ENCODE measurements at regions not wholly inside any gene's neighbourhood (a gene's known extent, or its start where the extent isn't known, plus 50 kb on each side); places are given as distances from the start of the nearest gene placed in this dataset.

- no peaks in the 10 kb centered on the region for H3K27me3 Mint-ChIP-seq
- CTCF ChIA-PET = no interaction called here
- H3K9me3 Mint-ChIP-seq = peaks cover 2% of the 10 kb centered on the region
- intact Hi-C loops (cut with micrococcal nuclease) = no loop called here
- no peak overlapping the region for H3K27ac Mint-ChIP-seq
- H3K4me1 Mint-ChIP-seq (ENCODE audit: low read depth) = no peaks in the 10 kb centered on the region
- H3K4me3 Mint-ChIP-seq = no peak overlapping the region
- POLR2A ChIA-PET = no interaction called here
- H3K36me3 Mint-ChIP-seq = no peaks in the 10 kb centered on the region
- no peak for DNase-seq
These were observed 335.2 kb downstream of the ADAM29 start for GRCh38 chr4:175253184-175253902.

GRCh38 chr4:175263537-175263936 lies 345.4 kb downstream of the ADAM29 start:
- H3K27ac Mint-ChIP-seq = no peak overlapping the region
- H3K4me1 Mint-ChIP-seq (ENCODE audit: low read depth) = no peaks in the 10 kb centered on the region
- CTCF ChIA-PET = no interaction called here
- intact Hi-C loops (cut with micrococcal nuclease) = no loop called here
- peaks cover 2% of the 10 kb centered on the region for H3K9me3 Mint-ChIP-seq
- no peaks in the 10 kb centered on the region for H3K27me3 Mint-ChIP-seq
- DNase-seq = no peak
- no peak overlapping the region for H3K4me3 Mint-ChIP-seq
- POLR2A ChIA-PET = no interaction called here
- no peaks in the 10 kb centered on the region for H3K36me3 Mint-ChIP-seq

GRCh38 chr4:175271010-175271630 lies 353.0 kb downstream of the ADAM29 start:
- no peak for DNase-seq
- no peak overlapping the region for H3K27ac Mint-ChIP-seq

GRCh38 chr4:175273995-175274753 lies 356.0 kb downstream of the ADAM29 start:
- POLR2A ChIA-PET = no interaction called here

More at GRCh38 chr4:175271010-175271630, 353.0 kb downstream of the ADAM29 start:
- POLR2A ChIA-PET = no interaction called here
- H3K27me3 Mint-ChIP-seq = no peaks in the 10 kb centered on the region
- CTCF ChIA-PET = no interaction called here
- no peaks in the 10 kb centered on the region for H3K36me3 Mint-ChIP-seq
- no peak overlapping the region for H3K4me3 Mint-ChIP-seq
- intact Hi-C loops (cut with micrococcal nuclease) = no loop called here
- no peaks in the 10 kb centered on the region for H3K9me3 Mint-ChIP-seq
- no peaks in the 10 kb centered on the region for H3K4me1 Mint-ChIP-seq (ENCODE audit: low read depth)

DNA sequence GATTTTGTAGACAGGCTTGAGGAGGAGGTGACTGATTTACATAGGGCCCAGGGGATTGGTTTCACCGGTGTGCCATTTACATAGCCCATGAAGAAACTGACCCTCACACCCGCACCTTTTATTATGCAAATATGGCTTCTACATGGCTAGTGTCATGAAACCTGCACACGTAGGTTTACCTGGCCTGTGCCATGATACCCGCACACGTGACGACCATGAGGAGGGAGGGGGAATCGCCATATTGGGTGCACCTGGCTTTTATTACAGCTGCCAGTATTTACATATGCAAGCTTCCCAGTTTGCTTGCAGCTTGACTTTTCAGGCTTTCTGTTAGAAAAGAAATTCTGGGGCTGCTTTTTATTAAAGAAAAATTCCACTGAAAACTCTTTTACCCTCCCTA lies 359.7 kb downstream of the ADAM29 start:
- H3K27ac Mint-ChIP-seq = no peak overlapping the region
- H3K4me1 Mint-ChIP-seq (ENCODE audit: low read depth) = no peaks in the 10 kb centered on the region
- DNase-seq = no peak

More at GRCh38 chr4:175273995-175274753, 356.0 kb downstream of the ADAM29 start:
- intact Hi-C loops (cut with micrococcal nuclease) = no loop called here
- Mint-ChIP-seq H3K27ac (no peak overlapping the region), H3K4me1 (ENCODE audit: low read depth) (no peaks in the 10 kb centered on the region), H3K4me3 (no peak overlapping the region), H3K9me3 (no peaks in the 10 kb centered on the region), H3K36me3 (no peaks in the 10 kb centered on the region), H3K27me3 (no peaks in the 10 kb centered on the region)
- DNase-seq = no peak
- CTCF ChIA-PET = no interaction called here

DNA sequence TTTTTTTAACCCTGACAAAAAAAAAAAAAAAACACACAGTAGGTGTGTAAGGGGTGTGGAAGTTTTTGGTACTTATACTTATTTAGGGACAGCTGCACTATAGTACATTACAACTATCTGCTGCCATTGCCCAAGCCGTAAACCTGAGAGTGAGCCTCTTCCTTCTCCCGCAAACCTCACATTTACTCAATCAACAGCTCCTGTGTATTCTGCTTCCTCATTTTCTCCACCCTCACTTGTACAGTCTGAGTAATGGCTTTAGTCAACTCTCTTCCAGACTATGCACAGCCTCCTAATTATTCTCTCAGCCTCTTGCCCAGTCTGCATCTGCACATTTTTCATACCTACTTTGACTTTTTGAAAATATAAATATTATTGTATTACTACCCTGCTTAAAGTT lies 362.0 kb downstream of the ADAM29 start:
- intact Hi-C loops (cut with micrococcal nuclease) = no loop called here
- Mint-ChIP-seq H3K4me3 (no peak overlapping the region), H3K27me3 (no peaks in the 10 kb centered on the region), H3K9me3 (peaks cover 4% of the 10 kb centered on the region), H3K27ac (no peak overlapping the region), H3K36me3 (no peaks in the 10 kb centered on the region), H3K4me1 (ENCODE audit: low read depth) (no peaks in the 10 kb centered on the region)
- no peak for DNase-seq
- ChIA-PET POLR2A (no interaction called here), CTCF (no interaction called here)

More for the DNA sequence above, 359.7 kb downstream of the ADAM29 start:
- Mint-ChIP-seq H3K4me3 (no peak overlapping the region), H3K27me3 (no peaks in the 10 kb centered on the region), H3K36me3 (no peaks in the 10 kb centered on the region), H3K9me3 (peaks cover 4% of the 10 kb centered on the region)
- intact Hi-C loops (cut with micrococcal nuclease) = no loop called here
- POLR2A ChIA-PET = no interaction called here
- CTCF ChIA-PET = no interaction called here

DNA sequence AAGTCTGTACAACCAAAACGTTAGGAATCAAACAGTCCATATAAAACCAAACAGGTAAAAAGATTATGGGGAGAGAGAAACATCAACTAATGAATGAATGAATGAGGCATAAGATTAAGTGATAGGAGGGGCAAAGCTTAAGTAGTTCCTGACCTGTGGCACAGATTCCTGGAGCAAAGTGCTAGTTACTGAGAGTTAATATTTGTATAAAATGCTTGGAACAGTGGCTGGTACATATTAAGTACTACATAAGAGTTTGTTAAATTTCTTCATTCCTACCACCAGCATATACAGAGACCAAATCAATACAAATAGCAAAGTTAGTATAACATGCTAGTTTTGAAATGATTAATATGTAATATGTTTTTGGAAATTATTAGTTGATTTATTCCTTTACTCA lies 363.7 kb downstream of the ADAM29 start:
- intact Hi-C loops (cut with micrococcal nuclease) = no loop called here
- ChIA-PET CTCF (no interaction called here), POLR2A (no interaction called here)
- H3K27ac Mint-ChIP-seq = no peak overlapping the region
- H3K9me3 Mint-ChIP-seq = peaks cover 4% of the 10 kb centered on the region
- no peak for DNase-seq
- no peaks in the 10 kb centered on the region for H3K36me3 Mint-ChIP-seq
- H3K4me1 Mint-ChIP-seq (ENCODE audit: low read depth) = no peaks in the 10 kb centered on the region
- no peak overlapping the region for H3K4me3 Mint-ChIP-seq
- no peaks in the 10 kb centered on the region for H3K27me3 Mint-ChIP-seq

- ChIA-PET POLR2A (no interaction called here), CTCF (no interaction called here)
- no peaks in the 10 kb centered on the region for H3K4me1 Mint-ChIP-seq (ENCODE audit: low read depth)
- H3K27ac Mint-ChIP-seq = no peak overlapping the region
- no peak overlapping the region for H3K4me3 Mint-ChIP-seq
- H3K27me3 Mint-ChIP-seq = no peaks in the 10 kb centered on the region
- intact Hi-C loops (cut with micrococcal nuclease) = no loop called here
- no peaks in the 10 kb centered on the region for H3K36me3 Mint-ChIP-seq
- no peak for DNase-seq
- H3K9me3 Mint-ChIP-seq = peaks cover 4% of the 10 kb centered on the region
These were observed 364.2 kb downstream of the ADAM29 start for GRCh38 chr4:175282407-175282806.

DNA sequence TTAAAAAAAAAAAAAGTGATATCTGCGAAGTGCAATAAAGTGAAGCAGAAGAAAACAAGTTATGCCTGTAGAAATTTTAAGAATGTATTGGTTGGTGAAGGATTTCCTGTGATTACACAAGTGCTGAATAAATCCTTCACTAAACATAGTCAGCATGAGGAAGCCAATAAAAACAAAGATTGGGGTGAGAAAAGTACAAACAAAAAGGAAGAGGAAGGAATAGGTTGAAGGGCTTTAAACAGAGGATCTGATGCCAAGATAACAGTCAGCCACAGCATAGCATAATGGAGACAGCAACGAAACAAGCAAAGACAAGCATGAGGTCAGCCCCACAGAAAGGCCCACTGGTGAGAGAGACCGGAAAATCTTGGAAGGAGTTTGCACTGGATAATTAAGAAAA lies 372.2 kb downstream of the ADAM29 start:
- Mint-ChIP-seq H3K36me3 (no peaks in the 10 kb centered on the region), H3K27ac (no peak overlapping the region), H3K4me1 (ENCODE audit: low read depth) (no peaks in the 10 kb centered on the region), H3K27me3 (no peaks in the 10 kb centered on the region), H3K9me3 (peaks cover 2% of the 10 kb centered on the region), H3K4me3 (no peak overlapping the region)
- no peak for DNase-seq
- intact Hi-C loops (cut with micrococcal nuclease) = no loop called here
- ChIA-PET CTCF (no interaction called here), POLR2A (no interaction called here)

GRCh38 chr4:175297965-175298565 lies 379.9 kb downstream of the ADAM29 start:
- peaks cover 1% of the 10 kb centered on the region for H3K9me3 Mint-ChIP-seq
- H3K36me3 Mint-ChIP-seq = no peaks in the 10 kb centered on the region
- H3K27me3 Mint-ChIP-seq = no peaks in the 10 kb centered on the region
- H3K4me3 Mint-ChIP-seq = no peak overlapping the region
- no peak for DNase-seq
- intact Hi-C loops (cut with micrococcal nuclease) = no loop called here
- ChIA-PET CTCF (no interaction called here), POLR2A (no interaction called here)
- H3K27ac Mint-ChIP-seq = no peak overlapping the region
- no peaks in the 10 kb centered on the region for H3K4me1 Mint-ChIP-seq (ENCODE audit: low read depth)

DNA sequence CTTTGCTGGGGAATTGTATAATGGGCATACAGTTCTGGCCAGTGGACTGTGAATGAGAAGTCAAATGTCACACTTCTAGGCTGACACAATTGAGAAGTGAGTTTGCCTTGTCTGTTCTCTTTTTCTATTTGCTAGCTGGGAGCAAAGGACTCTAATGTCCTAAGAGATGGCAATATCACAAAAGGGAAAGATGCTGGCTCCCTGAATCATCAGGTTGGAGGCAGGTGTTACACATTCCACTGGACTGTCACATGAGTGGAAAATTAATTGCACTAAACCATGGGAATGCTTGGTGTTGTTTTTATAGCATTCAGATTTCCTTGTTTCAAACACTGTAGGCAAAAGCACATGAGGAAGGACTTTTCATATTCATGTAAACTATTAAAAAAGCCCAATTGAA lies 388.3 kb downstream of the ADAM29 start:
- no peak overlapping the region for H3K27ac Mint-ChIP-seq
- intact Hi-C loops (cut with micrococcal nuclease) = no loop called here
- CTCF ChIA-PET = no interaction called here
- H3K27me3 Mint-ChIP-seq = no peaks in the 10 kb centered on the region
- DNase-seq = no peak
- no peaks in the 10 kb centered on the region for H3K4me1 Mint-ChIP-seq (ENCODE audit: low read depth)
- H3K9me3 Mint-ChIP-seq = no peaks in the 10 kb centered on the region
- no peak overlapping the region for H3K4me3 Mint-ChIP-seq
- POLR2A ChIA-PET = no interaction called here
- no peaks in the 10 kb centered on the region for H3K36me3 Mint-ChIP-seq

DNA sequence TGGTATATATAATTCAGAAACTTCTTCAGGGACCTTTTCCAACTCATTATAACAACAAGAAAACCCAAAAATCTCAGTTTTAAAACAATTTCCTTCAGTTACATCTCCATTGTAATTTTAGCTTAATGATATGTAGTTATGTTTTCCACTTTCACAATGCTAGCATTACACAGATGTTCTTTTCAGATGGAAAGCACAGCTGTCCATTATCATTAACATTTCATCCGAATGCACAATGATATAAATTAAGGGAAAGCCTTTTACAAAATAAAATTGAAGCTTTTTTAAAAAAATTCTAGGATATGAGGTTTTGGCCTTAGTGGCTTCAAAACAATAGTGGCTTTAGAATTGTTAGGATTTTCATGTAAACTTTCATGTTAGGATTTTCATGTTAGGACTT lies 389.2 kb downstream of the ADAM29 start:
- Mint-ChIP-seq H3K36me3 (no peaks in the 10 kb centered on the region), H3K27ac (no peak overlapping the region), H3K4me1 (ENCODE audit: low read depth) (no peaks in the 10 kb centered on the region), H3K9me3 (no peaks in the 10 kb centered on the region), H3K27me3 (no peaks in the 10 kb centered on the region), H3K4me3 (no peak overlapping the region)
- intact Hi-C loops (cut with micrococcal nuclease) = no loop called here
- ChIA-PET POLR2A (no interaction called here), CTCF (no interaction called here)
- DNase-seq = no peak
